NCI-H510A treated with DMSO at 0.1 percent for 48 hours (cell line): ENCODE measurements at regions not wholly inside any gene's neighbourhood (a gene's known extent, or its start where the extent isn't known, plus 50 kb on each side); places are given as distances from the start of the nearest gene placed in this dataset.
A peak's percentile ranks its signal among the peaks of the same experiment; 100 is the strongest.
"Not testable (repeated sequence)": the region's sequence is repeated elsewhere in the genome, so short reads cannot be mapped to it uniquely, and the experiment has no call there.

Source experiments
- DNase-seq: peaks from one replicate; lab custom pipeline; 2025; lab: John Stamatoyannopoulos, UW

DNA sequence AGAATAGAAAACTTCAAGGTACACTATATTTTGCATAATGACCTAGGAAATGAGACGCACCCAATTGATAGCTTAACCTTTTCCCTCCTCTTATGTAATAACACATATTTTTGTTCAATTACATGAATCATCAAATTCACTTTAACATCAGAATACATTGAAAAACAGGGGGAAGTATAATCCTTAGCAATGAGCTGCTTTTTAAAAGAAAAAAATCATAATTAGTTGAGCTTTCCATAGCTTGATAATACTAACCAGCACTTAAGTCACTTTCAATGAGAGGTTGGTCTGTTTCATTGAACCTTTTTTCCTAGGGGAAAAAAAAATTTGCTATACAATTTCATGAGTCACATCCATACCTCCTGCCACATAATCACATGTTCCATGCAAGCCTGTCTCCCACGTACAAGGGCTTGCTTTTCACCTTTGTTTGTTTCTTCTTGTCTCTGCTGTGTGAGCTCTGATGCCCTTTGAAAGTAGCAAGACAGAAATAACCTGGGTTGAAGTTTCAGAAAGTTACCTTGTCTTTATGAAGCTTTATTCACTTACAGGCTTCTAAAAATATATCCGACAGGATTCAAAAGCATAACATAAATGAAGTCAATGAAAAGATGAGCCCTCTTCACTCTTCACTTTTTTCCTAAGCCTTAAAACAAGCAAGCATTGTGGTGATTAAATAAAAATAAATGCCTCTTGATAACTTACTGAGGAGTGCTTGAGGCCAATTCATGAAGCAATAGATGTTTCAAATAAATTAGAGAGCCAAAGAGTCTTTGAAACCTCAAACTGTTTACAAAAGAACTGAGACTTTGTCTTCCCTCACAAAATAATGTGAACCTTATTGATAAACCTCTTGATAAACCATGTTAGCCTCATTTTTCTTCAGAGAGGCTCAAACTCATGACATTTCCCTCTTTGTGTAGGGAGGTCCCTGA is 108.5 kb downstream of the FEM1C start:
- peak; percentile 24 for DNase-seq

DNA sequence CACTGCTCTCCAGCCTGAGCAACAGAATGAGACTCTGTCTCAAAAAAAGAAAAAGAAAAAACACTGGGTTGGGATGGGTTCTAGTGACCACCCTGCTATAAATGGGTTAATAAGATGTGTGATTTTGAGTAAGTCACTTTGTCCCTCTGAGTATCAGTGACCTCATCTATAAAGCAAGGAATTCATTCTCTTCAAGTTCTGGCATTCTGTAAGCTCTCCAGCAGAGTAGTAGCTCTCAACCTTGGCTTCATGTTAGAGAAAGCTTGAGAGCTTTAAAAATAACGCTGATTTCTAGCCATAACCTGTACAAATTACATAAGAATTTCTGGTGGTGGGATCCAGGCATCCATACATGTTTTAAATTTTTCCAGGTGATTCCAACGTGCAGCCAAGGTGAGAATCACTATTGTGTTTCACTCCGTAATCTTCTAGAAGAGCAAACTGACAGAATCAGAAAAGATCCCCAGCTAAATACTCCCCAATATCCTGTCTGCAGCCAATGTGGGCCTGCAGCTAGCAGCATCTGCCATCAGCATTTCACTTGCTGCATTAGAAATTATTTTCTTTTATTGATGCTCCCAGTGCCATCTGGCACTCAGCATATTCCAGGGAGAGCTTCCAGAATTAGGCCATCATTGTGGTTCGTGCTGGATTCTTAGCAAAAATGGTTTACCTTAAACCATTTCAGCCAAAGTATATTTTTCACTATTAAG is 109.4 kb downstream of the FEM1C start:
- DNase-seq, result no peak

DNA sequence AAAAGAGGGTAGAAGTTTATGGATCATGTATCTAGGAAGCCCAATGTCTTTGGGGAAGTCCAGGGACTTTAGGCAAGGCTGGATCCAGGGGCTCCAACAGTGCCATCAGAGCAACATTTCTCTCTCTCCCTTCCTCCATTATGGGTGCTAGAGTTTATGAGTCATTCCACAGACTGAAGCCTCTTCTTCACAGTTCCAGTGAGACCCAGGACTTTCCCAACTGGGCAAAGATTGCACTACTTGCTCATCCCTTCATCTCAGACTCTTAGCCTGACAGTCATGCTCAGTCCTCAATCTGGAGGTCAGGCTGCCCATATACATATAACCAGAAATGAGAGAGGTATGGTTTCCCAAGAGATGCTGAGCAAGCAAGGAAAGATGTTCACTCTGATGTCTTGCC is 110.7 kb downstream of the FEM1C start:
- DNase-seq, result no peak

DNA sequence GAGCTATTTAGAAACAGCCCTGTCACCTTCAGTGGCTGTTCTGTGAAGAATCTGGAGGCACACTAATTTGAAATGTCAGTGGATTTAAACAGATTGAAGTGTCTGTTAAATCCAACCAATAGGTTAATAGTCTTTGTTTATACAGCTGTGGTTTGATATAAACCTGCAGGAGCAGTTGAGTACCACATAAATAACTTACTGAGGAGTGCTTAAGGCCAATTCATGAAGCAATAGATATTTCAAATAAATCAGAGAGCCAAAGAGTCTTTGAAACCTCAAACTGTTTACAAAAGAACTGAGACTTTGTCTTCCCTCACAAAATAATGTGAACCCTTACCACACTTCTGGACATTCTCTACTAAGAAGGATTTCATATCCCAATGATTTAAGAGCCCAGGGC is 111.9 kb downstream of the FEM1C start:
- DNase-seq, result peak; percentile 78

DNA sequence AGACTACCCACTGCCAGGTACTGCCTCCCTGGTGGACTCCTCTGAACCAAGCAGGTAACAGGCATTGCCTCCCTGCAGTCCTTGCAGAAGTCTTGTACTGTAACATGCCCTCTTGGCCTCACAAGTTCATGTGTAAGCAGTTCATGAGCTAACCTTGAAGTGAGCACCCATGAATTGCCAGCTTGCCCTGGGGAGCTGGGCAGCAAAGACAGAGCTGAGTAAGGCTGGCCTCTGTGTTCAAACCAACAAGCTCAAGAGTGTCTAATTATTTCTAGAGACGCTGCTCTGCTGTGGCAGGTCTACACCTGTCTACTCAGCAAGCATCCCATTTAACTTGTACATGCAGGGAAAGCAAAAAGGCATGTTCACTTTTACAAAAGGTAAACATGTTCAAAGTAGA is 113.5 kb downstream of the FEM1C start:
- peak; percentile 40 for DNase-seq

DNA sequence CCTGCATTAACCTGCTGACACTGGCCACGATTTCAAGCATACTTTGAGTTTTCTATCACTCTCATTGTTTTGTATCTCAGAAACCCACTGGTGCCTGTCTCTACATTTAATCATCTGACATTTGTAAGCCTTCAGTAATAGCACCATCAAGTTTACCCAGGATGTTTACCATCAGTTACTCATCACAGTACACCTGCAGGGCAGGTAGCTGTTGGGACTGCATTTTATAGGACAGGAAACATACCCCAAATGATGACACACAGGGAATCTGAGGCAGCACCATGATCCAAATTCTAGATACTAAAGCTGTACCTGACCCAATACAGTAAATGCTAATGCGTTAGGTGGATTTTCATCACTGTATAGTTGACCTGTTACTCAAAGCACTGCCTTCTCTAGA is 114.2 kb downstream of the FEM1C start:
- peak; percentile 9 for DNase-seq

DNA sequence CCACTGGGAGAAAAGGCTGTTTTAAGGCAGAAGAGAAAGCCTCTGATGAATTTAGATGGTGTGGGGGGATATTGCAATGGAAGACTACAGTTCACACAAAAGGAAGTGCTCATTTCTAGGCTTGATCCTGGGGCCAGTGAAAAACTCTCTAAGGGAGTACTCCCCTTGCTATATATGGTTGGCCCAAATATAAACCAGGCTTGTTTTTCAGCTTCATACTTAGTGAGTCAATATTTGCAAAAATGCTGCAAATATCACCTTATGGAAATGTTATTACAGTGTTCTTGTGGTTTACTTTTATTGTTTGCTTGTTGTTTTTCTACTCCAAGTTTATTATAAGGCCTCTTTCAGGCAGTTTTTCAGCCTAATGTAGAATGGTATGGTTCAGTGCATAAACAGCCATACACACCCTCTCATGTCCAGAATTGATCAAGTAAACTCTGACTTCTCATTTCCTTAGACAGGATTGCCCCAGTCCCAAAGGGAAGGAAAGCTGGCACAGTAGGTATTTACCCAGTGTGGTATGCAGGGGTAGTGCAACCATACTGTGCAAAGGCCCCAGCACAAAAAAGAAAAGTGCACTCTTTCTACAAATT is 115.1 kb downstream of the FEM1C start:
- no peak for DNase-seq

DNA sequence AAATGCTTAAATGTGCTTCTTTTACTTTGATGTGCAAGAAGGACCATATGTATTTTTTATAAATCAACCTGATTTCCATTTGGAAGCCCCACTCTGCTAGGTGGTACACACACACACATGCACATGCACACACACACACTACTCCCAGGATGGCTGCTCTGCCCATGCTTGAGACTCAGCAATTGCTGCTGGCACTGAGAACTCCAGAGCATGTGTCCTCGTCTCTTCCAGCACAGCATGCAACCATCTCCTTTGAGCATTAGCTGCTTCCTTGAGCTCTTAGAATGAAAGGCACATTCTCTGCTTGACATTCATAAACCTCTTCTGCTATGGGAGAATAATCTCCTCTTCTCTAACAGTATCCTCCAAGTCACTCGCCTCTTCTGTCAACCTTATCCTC is 115.9 kb downstream of the FEM1C start:
- no peak for DNase-seq

GRCh38 chr5:115428248-115428647 is 116.3 kb downstream of the FEM1C start:
- DNase-seq, result no peak

DNA sequence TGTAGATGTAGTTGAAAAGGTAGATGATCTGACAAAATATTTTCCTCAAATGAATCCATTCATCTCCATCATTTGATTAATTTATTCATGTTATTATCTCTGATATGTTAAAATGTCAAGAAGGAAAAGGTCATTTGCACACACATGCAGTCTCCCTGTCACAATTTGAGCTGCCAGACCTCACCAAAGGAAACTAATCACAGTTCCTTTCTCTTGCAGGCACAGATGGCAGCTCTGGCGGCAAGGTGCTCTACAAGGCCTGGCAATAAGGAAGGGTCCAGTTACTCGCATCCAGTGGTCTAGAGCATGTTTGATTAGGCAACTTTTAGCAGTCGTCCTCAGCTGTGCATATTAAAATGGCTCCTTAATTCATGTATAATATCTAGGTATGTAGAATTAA is 120.1 kb downstream of the FEM1C start:
- no peak for DNase-seq

- peak; percentile 29 for DNase-seq
Observed at GRCh38 chr5:115424030-115424429, 120.5 kb downstream of the FEM1C start.

- no peak for DNase-seq
Observed at GRCh38 chr5:115423541-115423940, 121.0 kb downstream of the FEM1C start.

DNA sequence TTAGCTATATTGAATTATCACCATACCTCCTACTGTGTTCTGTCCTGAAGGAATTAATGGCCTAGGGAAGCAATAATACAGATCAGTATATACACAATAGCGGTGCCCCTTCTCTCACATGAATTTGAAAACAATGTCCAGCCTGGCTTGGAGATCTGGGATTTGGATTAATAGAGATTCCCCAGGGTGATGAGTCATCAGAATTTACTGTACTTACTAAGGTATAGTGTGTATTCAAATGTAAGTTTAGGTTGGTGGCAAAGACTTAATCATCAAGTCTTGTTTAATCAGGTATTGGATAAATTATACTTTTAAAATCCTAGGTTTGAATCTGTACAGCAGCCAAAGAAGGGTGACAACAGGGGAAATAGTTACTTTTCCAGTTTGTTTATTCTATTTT is 121.5 kb downstream of the FEM1C start:
- DNase-seq, result no peak

DNA sequence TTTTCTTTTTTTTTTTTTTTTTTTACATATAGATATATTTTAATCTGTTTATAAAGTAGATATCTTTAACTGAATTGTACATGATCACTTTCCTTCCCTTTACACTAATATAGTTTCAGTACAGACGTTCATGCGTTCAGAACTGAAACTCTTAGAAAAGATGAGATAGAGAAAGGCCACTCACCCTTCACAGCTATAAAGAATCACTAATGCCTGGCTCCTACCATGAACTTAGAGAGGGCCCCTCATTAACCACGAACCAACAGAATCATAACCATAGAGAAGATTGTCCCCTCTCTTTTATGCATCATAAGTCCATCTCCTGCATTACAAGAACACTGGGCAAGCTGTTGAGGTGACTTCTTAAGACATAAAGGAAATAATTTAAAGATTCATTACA is 123.8 kb downstream of the FEM1C start:
- not testable (repeated sequence) for DNase-seq

DNA sequence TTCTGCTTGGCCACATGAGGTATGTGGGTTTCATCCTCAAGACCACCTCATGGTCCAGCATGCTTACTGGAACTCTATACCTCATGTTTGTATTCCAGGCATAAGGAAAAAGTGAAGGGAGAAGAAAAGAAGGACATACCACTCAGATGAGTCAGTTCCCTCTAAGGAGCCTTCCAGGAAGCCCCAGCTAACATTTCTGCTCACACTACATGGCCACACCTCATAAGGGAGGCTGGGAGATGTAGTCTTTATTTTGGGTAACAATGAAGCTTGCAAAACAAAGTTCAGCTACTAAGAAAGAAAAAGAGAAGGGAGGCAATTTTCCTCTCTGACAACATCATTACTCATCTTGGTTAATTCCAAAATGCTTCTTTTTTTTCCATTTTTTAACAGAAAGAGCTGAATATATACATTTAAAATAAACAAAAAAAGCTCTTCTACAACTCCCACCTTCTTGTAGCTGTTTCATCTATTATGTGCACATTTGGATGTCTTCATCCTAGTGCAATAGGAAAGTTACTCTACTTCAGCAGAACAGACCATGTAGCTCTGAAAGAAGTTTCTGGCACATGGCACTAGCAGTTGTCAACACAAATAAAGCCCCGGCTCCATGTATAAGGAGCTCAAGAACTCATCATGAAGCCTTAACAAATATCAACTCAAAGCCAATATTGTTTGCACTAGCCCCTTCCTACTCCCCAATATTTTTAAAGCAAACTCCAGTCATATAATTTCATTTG is 123.6 kb upstream of the CCDC112 start:
- no peak for DNase-seq

DNA sequence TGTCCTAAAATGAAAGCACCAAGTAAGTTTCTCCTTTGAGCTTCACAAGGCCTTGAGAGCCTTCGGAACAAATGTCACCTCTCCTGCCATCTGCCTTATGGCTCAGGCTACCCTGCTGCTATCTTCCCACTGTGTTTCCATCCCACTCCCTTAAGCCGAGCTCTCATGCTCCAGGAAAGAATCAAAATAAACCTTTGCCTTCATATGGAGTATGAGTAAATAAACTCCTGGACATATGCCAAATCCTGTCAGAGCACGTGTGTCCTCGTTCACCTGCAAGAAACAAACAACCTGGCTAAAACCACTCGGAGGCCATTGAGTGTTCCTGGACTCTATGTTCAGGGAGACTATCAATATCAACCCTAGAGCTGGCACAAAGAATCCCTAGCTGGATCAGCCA is 122.3 kb upstream of the CCDC112 start:
- DNase-seq, result peak; percentile 85

DNA sequence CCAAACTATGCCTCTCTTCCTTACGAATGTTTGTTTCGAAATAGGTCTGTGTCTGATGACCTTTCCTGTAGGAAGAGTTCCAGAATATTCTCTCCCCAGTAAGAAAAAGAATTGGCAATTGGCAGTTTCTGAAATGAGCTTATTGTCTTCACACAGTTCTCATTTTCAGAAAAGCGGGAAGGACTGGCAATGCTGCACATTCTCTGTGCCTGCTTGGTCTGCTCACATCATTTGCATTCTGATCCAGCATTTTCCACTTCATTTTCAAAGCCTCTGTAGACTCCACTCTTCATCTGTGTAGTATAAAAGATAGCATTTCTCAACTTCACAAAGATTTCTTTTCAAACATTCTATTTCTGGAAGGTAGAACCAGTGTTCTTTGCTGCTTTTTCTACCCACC is 120.6 kb upstream of the CCDC112 start:
- DNase-seq, result no peak

GRCh38 chr5:115415143-115415491 is 118.7 kb upstream of the CCDC112 start:
- peak; percentile 13 for DNase-seq

DNA sequence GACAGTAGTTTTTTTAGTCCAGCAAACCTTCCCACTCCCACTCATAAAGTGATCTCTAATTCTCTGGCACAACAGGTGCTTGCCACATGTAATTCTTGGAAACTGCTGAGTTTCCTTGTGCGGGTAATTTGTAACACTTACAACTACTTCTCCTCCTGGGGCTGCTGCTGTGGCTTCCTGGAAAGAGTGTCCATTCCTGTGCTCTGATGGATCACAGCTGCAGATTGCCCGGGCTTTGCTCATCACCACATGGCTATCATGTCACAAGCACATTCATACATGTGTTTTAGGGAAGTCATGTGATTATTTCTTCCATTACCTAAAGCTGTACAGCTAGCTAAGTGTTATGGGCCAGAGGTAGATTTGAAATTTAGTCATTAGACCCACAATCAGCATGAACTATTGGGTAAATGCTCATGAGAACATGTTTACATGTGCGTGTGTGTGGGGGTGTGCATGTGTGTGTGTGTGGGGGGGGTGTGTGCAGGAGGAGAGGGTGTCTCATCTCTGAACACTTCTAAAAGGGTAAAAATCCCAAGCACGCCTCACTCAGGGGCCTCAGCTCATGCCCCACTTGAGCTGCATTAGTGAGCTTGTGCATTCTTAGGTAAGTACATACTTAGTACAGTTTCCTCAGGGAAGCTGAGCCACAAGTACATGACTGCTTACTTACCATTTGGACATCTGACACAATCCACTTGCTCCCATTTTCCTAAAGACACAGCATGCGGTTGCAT is 118.1 kb upstream of the CCDC112 start:
- DNase-seq, result no peak

DNA sequence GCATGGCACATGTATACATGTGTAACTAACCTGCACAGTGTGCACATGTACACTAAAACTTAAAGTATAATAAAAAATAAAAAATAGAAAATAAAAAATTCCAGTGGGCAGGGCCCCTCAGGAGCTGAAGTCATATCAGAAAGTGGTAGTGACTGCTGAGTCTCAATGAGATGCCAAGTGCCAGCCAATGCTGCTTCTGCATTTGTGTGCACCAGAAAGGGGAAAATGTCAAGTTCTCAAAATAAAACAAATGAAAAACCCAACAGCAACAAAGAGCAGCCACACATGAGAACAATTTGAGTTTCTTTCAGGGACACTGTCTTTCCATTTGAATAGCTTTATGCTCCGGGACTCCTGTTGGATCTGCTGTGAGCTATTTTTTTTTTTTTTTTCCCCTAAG is 117.2 kb upstream of the CCDC112 start:
- no peak for DNase-seq

- no peak for DNase-seq
Observed at GRCh38 chr5:115409094-115409493, 112.6 kb upstream of the CCDC112 start.
